Lower lobe of right lung (tissue), 2 donors: ENCODE measurements at regions not wholly inside any gene's neighbourhood (a gene's known extent, or its start where the extent isn't known, plus 50 kb on each side); places are given as distances from the start of the nearest gene placed in this dataset.

Experiments
- ATAC-seq, 2 donors: fragments of 200-7000 bp; cut with Tn5 transposase; one replicate each; pipeline ENCODE4 v1.9.1; 2020 to 2022; ENCODE audit warnings: mild to moderate bottlenecking in 2 of 2, moderate library complexity in 2 of 2
- DNase-seq: peaks from one replicate; pipeline ENCODE4 v3.0.0-alpha.2; 2020
- H3K27ac ChIP-seq: fragments of 200-600 bp; one replicate; pipeline ENCODE4 v1.8.0; 2022
- H3K27me3 ChIP-seq: fragments of 200-600 bp; one replicate; pipeline ENCODE4 v1.8.0; 2022; ENCODE audit warnings: low read depth
- H3K36me3 ChIP-seq: fragments of 200-600 bp; one replicate; pipeline ENCODE4 v1.8.0; 2022; ENCODE audit warnings: mild to moderate bottlenecking
- H3K4me1 ChIP-seq: fragments of 200-600 bp; one replicate; pipeline ENCODE4 v1.8.0; 2022
- H3K4me3 ChIP-seq: fragments of 200-600 bp; one replicate; pipeline ENCODE4 v1.8.0; 2022; ENCODE audit warnings: mild to moderate bottlenecking
- H3K9me3 ChIP-seq: fragments of 200-600 bp; one replicate; pipeline ENCODE4 v1.8.0; 2022
- intact Hi-C: fragments of 100-400 bp; cut with DNase I; formaldehyde crosslinking; loops from one replicate; pipeline ENCODE4 v1.11.0; 2022
- TF ChIP-seq, protein P1 (sequence below): fragments of 200-600 bp; IDR thresholded peaks from one replicate; pipeline ENCODE4 v1.8.0; 2022; ENCODE audit warnings: antibody characterized with exemption, mild to moderate bottlenecking
- donor health status: DM: no; HTN: yes; CAD: no; lungs with severe emphysema.

DNA sequence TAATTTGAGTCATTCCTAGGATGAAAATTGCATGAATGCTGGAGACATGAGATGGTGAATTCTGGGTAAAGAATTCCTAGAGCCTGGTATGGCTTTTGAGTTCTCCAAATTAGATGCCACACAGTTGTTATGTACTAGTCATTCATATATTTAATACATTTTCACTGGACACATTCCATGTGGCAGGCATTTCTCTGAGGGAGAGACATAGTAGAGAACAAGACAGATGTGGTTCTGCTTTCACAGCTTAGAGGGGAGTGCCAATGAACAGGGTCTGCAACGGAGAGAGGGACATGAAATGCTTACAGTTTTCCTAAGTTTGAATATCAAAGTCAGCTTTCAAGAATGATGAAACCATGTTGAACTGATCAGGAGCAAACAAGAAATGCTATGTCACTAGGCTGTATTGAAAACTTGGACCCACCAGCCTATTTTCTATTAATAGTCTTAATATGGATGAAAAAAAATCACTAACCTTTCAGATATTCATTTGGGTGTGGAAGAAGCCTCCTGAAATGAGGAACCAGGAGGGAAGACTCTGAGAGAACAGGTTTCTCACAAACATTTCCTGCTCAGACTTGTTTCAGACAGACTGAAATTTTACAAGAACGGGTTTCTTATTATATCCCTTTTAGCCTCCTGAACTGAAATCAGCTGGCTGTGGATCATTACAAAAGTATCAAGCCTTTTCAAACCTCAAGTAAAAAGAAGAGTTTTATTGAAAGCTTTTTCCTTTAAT lies 276.0 kb upstream of the TET2 start:
- no peak for ATAC-seq
- no peaks in the 10 kb centered on the region for H3K36me3 ChIP-seq
- TF ChIP-seq, protein P1, sequence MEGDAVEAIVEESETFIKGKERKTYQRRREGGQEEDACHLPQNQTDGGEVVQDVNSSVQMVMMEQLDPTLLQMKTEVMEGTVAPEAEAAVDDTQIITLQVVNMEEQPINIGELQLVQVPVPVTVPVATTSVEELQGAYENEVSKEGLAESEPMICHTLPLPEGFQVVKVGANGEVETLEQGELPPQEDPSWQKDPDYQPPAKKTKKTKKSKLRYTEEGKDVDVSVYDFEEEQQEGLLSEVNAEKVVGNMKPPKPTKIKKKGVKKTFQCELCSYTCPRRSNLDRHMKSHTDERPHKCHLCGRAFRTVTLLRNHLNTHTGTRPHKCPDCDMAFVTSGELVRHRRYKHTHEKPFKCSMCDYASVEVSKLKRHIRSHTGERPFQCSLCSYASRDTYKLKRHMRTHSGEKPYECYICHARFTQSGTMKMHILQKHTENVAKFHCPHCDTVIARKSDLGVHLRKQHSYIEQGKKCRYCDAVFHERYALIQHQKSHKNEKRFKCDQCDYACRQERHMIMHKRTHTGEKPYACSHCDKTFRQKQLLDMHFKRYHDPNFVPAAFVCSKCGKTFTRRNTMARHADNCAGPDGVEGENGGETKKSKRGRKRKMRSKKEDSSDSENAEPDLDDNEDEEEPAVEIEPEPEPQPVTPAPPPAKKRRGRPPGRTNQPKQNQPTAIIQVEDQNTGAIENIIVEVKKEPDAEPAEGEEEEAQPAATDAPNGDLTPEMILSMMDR = no peak
- no peaks in the 10 kb centered on the region for H3K9me3 ChIP-seq
- no peaks in the 10 kb centered on the region for H3K27me3 ChIP-seq
- DNase-seq = no peak
- intact Hi-C loops = no loop called here
- no peak overlapping the region for H3K4me3 ChIP-seq
- H3K27ac ChIP-seq = no peak overlapping the region
- H3K4me1 ChIP-seq = no peaks in the 10 kb centered on the region

DNA sequence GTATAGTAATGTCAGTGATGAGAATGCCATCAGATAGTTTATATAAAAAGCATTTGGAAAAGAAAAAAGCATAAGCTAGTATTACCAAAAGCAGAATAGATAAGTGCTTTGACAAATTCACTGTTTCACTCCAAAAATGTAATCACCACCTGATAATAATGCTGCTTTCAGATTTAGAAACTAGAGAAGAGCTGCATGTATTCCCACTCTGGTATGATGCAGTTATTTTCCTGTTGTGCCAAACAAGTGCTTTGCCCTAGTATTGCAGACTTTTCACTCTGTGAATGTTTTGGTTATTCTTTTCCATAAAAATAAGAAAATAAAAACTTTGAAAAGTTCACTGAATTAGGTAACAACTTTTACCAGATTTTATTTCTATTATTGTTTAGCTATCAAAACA lies 267.7 kb upstream of the TET2 start:
- no peak for ATAC-seq
- H3K9me3 ChIP-seq = no peaks in the 10 kb centered on the region
- intact Hi-C loops = no loop called here
- H3K27ac ChIP-seq = no peak overlapping the region
- DNase-seq = no peak
- H3K4me3 ChIP-seq = no peak overlapping the region
- H3K36me3 ChIP-seq = no peaks in the 10 kb centered on the region
- TF ChIP-seq, protein P1 = no peak
- H3K27me3 ChIP-seq = no peaks in the 10 kb centered on the region
- no peaks in the 10 kb centered on the region for H3K4me1 ChIP-seq

DNA sequence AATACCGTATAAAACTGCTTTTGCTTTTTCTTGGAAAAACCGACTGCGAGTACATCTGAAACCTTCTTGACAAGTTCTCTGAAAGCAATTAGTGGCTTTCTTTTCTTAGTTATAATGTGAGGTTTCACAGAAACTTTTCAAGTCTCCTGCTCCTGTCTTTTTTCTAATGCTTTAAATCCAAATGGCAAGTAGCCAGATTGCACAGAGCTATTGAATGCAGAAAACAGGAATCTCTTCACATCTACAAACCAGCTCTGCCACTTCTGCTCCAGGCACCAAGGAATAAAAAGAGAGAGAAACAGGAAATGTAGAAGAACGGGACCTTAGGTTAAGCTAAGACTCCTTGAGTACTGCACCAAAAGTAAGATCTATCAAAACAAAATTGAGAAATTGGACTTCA lies 267.3 kb upstream of the TET2 start:
- ATAC-seq = no peak
- Histone ChIP-seq H3K27ac (no peak overlapping the region), H3K4me1 (no peaks in the 10 kb centered on the region), H3K9me3 (no peaks in the 10 kb centered on the region), H3K36me3 (no peaks in the 10 kb centered on the region), H3K4me3 (no peak overlapping the region), H3K27me3 (no peaks in the 10 kb centered on the region)
- intact Hi-C loops = no loop called here
- no peak for DNase-seq
- TF ChIP-seq, protein P1 = no peak

DNA sequence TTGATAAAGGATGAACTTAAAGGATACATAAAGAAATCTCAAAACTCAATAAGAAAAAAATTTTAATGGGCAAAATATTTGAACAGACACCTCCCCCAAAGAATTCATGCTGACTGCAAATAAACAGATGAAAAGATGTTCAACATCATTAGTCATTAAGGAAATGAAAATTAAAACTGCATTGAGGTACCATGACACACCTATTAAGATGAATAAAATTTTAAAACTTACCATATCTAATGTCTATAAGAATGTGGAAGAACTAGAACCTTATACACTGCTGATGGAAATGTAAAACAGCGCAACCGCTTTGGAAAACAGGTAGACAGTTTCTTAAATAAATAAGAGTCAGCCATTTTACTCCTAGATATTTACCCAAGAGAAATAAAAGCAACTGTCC lies 266.8 kb upstream of the TET2 start:
- DNase-seq (no peak), ATAC-seq (no peak)
- Histone ChIP-seq H3K27me3 (no peaks in the 10 kb centered on the region), H3K4me3 (no peak overlapping the region), H3K9me3 (no peaks in the 10 kb centered on the region), H3K4me1 (no peaks in the 10 kb centered on the region), H3K27ac (no peak overlapping the region), H3K36me3 (no peaks in the 10 kb centered on the region)
- intact Hi-C loops = no loop called here
- TF ChIP-seq, protein P1 = no peak

DNA sequence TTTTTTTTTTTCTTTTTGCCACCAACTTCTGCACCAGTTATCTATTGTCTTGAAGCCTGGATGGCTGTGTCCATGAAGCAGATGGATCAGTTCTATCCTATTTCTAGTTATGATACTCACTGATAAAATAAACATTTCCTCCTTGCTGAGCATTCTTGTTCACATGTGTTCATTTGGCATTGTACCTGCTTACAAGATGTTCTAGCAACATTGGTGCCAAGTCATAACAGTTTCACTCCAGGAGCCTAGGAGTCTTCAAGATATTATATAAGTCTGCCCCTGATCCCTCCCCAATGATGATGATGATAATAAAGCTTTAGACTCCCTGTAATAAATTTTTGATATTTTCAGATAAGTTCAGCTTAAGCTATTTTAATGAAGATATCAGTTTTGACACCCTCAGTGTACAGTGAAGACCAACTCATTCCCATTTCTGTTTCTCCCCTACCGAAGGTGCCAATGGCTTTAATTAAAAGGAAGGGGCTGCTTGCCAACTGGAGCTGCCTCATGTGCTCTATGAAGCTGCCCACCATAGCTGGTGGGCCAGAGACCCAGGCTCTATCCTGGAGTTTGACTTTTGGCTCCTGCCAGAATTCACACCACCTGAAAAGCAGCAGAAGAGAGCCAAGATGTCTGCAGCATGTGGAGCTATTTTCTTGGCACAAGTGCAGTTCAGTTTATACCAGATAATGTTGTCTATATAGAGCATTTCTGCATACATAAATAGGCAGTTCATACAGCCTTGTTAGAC lies 265.4 kb upstream of the TET2 start:
- no peak overlapping the region for H3K27ac ChIP-seq
- no peak overlapping the region for H3K4me3 ChIP-seq
- TF ChIP-seq, protein P1 = no peak
- intact Hi-C loops = no loop called here
- DNase-seq (no peak), ATAC-seq (no peak)
- no peaks in the 10 kb centered on the region for H3K4me1 ChIP-seq
- no peaks in the 10 kb centered on the region for H3K36me3 ChIP-seq
- H3K9me3 ChIP-seq = no peaks in the 10 kb centered on the region
- H3K27me3 ChIP-seq = no peaks in the 10 kb centered on the region
